ELF-1 (cell line): ENCODE measurements at regions not wholly inside any gene's neighbourhood (a gene's known extent, or its start where the extent isn't known, plus 50 kb on each side); places are given as distances from the start of the nearest gene placed in this dataset.

Source experiments
- DNase-seq: peaks from one replicate; pipeline ENCODE4 v3.0.0-alpha.2; 2016; ENCODE audit warnings: low read depth, low spot score

- DNase-seq: no peak
Measured at GRCh38 chr6:74100719-74101287, 404.8 kb downstream of the CD109 start.

GRCh38 chr6:74096329-74096728 lies 400.3 kb downstream of the CD109 start:
- no peak for DNase-seq

- DNase-seq: no peak
Measured at GRCh38 chr6:74093361-74093760, 397.4 kb downstream of the CD109 start.

- no peak for DNase-seq
Measured at GRCh38 chr6:74091794-74092157, 395.8 kb downstream of the CD109 start.

GRCh38 chr6:74091136-74091793 lies 395.3 kb downstream of the CD109 start:
- DNase-seq: peak; percentile 1

- no peak for DNase-seq
Measured at GRCh38 chr6:74087899-74088298, 391.9 kb downstream of the CD109 start.

- DNase-seq: no peak
Measured at GRCh38 chr6:74075896-74076295, 379.9 kb downstream of the CD109 start.

DNA sequence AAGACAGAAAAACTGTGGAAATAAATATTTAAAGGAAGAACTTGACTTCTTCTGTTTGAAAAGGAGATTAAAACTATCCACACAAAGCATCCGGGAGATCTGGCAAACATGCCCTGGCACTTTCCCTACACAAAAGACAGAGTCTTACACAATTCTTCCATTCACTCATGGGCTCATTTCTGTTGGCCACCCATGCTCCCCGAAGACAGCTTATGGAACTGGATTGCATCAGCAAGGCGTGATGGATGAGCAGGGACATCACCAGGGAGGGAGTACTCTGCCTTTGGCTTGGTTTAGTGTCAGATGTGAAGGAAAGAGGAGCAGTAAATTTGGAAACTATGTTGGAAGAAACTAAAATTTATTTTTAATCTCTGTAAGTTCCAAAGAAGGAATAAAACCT lies 379.3 kb downstream of the CD109 start:
- DNase-seq: no peak

DNA sequence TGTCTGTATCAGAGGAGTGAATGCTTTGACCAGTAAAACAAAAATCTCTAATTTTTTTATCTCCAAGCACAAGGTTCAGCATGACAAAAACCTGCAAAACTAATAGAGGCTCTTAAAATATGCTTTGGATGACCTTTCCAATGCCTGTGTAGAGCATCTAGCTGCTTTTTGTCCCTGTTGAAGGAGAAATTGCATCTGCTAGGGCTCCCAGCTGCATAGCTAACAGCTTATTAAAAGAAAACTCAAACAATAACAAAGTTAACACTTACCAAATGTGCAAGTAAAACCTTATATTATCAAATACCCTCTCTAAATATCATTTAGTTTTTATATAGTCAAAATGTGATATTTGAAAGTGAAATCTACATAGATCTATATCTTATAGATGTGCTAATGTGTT lies 378.6 kb downstream of the CD109 start:
- DNase-seq: no peak

DNA sequence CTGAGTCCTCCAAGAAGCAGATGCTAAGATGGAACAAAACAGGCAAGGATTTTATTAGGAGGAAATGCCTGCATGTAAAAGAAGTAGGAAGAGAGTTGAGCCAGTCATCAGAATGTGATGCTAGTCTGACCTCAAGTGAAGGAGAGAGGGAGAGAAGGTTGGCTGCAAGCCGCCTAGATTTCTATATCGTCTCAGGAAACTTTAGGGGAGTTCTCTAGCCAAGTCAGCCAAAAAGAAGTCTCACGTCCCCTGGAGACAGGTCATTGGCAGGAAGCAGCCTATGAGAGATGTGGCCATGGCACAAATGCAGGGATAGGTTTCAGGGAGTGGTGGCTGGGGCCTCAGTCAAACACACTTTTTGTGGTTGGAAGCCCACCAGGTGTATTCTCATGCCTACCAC lies 378.0 kb downstream of the CD109 start:
- no peak for DNase-seq

GRCh38 chr6:74073429-74073828 lies 377.4 kb downstream of the CD109 start:
- no peak for DNase-seq

DNA sequence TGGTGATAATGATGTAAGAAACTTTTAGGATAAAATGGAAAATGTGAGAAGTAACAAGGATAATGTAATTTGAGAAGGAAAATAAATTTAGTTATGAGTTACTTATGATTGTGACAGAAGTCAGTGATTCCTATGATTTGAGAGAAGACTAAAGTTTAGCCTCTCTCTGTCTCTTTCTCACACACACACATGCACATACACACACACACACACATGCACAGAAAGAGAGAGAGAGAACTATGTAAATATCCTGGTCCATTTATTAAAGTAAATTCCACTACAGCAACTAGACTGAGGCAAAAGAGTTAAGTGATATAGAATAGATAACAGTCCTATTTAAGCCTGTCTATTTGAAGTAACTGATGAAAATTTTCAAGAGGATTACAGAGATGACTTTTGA lies 375.2 kb downstream of the CD109 start:
- DNase-seq: no peak

- no peak for DNase-seq
Measured at GRCh38 chr6:74070711-74071110, 374.7 kb downstream of the CD109 start.

GRCh38 chr6:74070091-74070490 lies 374.1 kb downstream of the CD109 start:
- DNase-seq: no peak

DNA sequence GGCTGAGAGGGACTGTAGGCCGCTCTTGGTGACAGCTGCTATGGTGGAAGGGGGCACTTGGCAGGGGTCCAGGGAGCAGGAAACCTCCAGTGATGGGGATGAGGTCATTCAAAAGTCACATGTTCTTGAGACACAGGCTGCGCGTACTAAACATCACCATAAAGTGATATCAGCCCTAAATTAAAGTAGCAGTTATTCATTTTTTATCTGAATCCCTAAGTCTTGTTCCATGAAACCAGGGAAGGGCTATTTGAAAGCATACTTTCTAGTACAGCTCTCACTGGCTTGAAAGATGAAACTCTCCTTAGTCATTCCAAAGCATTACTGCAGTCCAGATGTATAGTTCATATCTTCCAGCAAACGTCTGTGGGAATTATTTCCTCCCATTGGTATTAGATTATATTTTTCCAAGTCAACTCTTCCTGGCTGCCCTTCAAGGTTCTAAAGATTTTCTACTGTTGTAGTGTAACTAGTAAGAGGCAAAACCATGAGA lies 373.1 kb downstream of the CD109 start:
- no peak for DNase-seq

DNA sequence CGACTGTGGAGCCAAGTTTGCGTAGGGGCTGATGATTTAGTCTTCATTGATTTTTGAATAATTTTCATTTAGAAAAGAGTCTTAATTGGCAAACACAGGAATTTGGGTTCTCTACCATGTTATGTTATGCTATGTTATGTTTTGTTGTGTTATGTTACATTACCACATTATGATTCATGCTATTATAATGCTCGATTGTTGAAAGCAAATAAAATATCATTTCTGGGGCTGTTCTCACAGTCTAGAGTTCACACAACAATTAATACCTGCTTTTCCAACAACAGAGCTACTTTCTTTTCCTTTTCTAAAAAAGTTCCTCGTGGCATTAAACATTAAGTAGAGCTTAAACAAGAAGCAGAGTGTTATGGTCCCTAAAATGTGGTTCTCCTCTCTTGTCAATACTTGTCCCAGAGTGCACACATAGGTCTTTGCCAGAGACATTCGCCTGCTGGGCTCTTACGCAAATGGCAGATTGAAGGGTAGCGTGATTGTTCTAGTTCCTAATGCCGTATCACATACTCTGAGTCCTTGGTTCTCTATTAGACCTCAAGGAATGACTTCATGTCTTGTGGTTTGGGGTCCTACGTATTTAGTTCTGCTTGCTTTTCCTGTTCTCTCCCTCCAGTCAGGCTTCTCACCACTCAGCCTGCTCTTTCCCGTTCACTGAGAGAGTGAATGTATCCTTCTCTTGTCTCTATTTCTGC lies 370.3 kb downstream of the CD109 start:
- DNase-seq: no peak

- no peak for DNase-seq
Measured at GRCh38 chr6:74065705-74066104, 369.7 kb downstream of the CD109 start.

DNA sequence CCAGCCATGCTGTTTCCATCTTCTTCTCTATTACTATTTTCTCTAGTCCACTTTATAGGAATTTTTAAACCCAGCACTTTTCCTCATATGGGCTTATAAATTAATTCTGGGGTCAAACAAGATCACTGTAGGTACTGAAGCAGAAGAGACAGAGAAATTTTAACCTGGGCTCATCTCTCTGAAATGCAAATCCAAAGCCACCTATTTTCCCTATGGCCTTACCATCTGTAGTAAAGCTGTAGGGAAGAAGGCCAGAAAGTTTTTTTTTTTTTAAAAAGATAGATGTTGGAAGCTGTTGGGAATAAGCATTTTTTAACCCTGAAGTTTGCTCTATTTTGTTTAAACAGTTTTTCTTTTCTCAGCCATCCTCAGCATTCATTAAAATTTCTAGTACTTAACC lies 367.4 kb downstream of the CD109 start:
- no peak for DNase-seq

- no peak for DNase-seq
Measured at GRCh38 chr6:74061201-74061600, 365.2 kb downstream of the CD109 start.

DNA sequence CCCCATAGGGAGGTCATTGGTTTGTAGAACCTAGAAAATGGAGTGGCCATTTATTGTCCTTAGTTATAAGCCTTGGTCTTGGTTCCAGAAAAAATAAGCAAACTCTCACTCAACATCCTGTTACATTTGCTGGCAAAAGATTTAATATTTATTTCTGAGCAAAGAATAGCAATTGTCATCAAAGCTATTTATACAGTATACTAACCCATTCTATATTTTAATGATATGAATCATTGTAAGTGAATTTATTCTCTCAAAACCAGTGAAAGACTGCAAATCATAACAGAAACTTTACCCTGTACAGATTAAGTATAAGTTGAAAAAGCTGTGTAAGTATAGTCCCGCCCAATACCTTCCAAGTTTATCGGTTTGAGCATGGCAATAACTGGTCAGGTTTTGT lies 364.4 kb downstream of the CD109 start:
- DNase-seq: no peak

DNA sequence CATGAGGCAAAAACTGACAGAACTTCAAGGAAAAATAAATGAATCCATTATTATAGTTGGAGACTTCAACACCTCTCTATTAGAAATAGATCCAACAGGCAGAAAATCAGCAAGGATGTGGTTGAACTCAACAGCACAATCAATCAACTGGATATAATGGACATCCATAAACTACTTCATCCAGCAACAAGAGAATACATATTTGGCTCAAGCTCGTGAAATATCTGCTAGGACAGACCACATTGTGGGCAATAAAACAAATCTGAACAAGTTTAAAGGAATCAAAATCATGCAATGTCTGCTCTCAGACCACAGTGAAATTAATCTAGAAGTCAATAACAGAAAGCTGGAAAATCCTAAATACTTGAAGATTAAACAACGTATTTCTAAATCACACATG lies 362.6 kb downstream of the CD109 start:
- no peak for DNase-seq

- DNase-seq: no peak
Measured at GRCh38 chr6:74057326-74057725, 361.3 kb downstream of the CD109 start.

- no peak for DNase-seq
Measured at GRCh38 chr6:74054190-74054589, 358.2 kb downstream of the CD109 start.
